Esophagus squamous epithelium (tissue), 4 donors: ENCODE measurements at regions not wholly inside any gene's neighbourhood (a gene's known extent, or its start where the extent isn't known, plus 50 kb on each side); places are given as distances from the start of the nearest gene placed in this dataset.

Source experiments
- POLR2A ChIP-seq, 4 donors: fragments of 450-650 bp; IDR thresholded peaks; one replicate each; pipeline ENCODE4 v1.6.1; 2017; ENCODE audit warnings: antibody characterized with exemption in 4 of 4, mild to moderate bottlenecking in 4 of 4, moderate library complexity in 3 of 4
- TF ChIP-seq, protein P1 (sequence below), 6 experiments: fragments of 450-650 bp in 4 of 6; fragments of 200-600 bp in 2 of 6; sonication (generic) in 2 of 6; IDR thresholded peaks; one replicate each; pipeline ENCODE4 v1.5.1; 2016 to 2019; ENCODE audit warnings: antibody characterized with exemption in 6 of 6, mild to moderate bottlenecking in 4 of 6, moderate library complexity in 4 of 6

DNA sequence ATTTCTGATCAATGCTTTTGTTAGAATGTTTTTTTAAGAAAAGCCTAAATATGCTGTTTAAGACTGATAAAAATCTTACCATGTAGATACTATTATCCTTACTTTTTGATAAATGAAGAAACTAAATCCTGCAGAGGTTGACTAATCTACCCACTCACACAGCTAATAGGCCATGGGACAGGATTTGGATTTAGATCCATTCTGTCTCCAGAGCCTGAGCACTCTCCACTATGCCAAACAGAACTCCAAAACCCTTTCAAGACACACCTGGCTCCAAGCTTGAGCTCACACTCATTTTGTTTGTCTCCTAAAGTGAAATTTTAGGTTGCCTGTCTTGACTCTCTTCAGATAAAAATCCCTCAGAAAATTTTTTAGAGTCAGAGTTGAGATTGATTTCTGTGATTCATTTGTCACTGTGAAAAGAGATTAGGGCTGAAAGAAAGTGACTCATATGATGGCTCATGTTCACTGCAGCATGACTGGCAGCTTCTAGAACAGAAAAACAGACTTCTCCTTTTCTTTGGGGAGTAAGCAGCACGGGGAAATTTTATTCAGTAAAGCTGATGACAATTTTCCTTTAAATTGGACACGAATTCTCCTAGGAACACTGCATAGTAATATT is 132.3 kb upstream of the POT1 start:
- TF ChIP-seq, protein P1, sequence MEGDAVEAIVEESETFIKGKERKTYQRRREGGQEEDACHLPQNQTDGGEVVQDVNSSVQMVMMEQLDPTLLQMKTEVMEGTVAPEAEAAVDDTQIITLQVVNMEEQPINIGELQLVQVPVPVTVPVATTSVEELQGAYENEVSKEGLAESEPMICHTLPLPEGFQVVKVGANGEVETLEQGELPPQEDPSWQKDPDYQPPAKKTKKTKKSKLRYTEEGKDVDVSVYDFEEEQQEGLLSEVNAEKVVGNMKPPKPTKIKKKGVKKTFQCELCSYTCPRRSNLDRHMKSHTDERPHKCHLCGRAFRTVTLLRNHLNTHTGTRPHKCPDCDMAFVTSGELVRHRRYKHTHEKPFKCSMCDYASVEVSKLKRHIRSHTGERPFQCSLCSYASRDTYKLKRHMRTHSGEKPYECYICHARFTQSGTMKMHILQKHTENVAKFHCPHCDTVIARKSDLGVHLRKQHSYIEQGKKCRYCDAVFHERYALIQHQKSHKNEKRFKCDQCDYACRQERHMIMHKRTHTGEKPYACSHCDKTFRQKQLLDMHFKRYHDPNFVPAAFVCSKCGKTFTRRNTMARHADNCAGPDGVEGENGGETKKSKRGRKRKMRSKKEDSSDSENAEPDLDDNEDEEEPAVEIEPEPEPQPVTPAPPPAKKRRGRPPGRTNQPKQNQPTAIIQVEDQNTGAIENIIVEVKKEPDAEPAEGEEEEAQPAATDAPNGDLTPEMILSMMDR (IDR thresholded peaks at IDR 0.05) = no peak
- TF ChIP-seq POLR2A (IDR thresholded peaks at IDR 0.05) = no peak
